ENCODE measurements at regions not wholly inside any gene's neighbourhood (a gene's known extent, or its start where the extent isn't known, plus 50 kb on each side); places are given as distances from the start of the nearest gene placed in this dataset.
"Not testable (repeated sequence)": the region's sequence is repeated elsewhere in the genome, so short reads cannot be mapped to it uniquely, and the experiment has no call there.

GRCh38 chr3:13145131-13145825 is 72.0 kb upstream of the IQSEC1 start:
- H3K27me3 Mint-ChIP-seq (ENCODE audit: low read depth in 3 of 3), result peaks cover 2 to 5% (median 5%) of the 10 kb centered on the region in 3 donors
- DNase-seq, result no peak
- no peak overlapping the region for H3K27ac Mint-ChIP-seq
- H3K36me3 Mint-ChIP-seq, result no peaks in the 10 kb centered on the region
- peaks cover 5 to 9% of the 10 kb centered on the region in 2 donors for H3K4me1 Mint-ChIP-seq
- H3K4me3 Mint-ChIP-seq, result no peak overlapping the region
- no peaks in the 10 kb centered on the region for H3K9me3 Mint-ChIP-seq

DNA sequence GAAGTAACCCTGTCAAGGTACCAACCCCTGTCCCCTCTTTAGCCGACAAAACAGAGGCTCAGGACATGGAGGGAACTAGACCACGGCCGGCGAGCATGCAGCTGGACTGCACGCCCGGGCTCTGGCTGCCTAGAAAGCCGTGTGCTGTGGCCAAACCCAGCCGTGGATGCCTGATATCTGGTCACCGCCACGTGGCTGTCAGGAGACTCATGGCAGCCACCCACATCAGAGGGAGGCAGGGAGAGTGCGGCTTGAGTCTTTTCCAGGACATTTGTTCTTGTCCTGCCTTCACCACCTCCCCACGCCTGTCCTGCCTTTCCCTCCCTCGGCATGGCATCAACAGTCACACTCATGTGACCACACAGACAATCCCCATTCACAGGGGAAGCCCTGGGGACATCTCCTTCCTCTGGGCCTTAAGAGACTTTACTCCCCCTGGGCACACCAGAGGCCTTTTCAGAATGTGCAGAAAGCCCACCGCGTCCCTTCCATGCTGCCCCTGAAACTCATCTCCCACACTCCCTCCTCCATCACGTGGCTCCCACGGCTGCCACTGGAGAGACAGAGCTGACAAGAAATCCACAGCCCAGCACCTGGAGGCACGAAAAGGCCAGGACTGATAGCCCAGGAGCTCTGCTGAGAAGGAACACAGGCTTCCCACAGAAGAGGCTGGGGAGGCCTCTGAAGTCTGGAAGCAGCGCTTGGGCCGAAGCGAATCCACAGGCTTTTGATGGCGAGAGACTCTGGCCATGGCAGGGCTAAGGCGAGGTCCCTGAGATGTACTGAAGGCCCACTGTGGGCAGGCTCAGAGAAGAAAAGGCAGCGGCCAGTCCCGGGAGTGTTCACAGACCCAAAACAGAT is 71.2 kb upstream of the IQSEC1 start:
- Mint-ChIP-seq H3K36me3 (no peaks in the 10 kb centered on the region), H3K27ac (no peak overlapping the region), H3K4me1 (peaks cover 0 to under 1% of the 10 kb centered on the region in 2 donors), H3K9me3 (no peaks in the 10 kb centered on the region), H3K4me3 (no peak overlapping the region), H3K27me3 (ENCODE audit: low read depth in 3 of 3) (peaks cover 5 to 9% (median 6%) of the 10 kb centered on the region in 3 donors)
- no peak for DNase-seq

DNA sequence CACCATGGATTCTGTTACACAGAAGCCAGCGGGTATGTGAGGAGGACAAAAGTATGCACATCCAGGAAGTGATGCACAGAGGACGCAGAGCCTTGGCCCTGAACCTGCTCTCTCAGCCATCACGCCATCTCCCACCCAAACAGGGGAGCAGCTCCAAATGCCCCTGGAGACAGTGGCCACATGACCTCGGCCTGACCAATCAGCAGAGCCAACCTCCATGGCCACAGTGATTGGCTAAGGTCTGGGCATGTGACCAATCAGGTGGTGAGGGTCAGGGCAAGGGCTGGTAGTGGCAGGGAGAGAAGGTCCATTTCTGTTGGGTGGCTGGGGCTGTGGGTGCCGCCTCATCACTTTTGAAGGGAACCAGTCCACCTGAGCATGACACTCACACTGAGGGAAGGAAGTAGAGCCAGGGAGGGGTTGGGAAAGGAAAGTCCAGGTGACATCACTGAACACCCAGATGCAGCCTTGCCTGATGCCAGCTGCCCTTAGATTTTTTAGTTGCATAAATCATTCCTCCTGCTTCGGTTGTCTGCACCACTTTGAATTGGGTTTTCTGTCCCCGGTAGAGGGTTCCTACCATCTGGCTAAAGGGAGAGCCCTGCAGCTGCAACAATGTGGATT is 70.3 kb upstream of the IQSEC1 start:
- no peak overlapping the region for H3K27ac Mint-ChIP-seq
- DNase-seq, result no peak
- no peaks in the 10 kb centered on the region for H3K9me3 Mint-ChIP-seq
- H3K27me3 Mint-ChIP-seq (ENCODE audit: low read depth in 3 of 3), result peaks cover 5 to 9% (median 6%) of the 10 kb centered on the region in 3 donors
- no peak overlapping the region for H3K4me3 Mint-ChIP-seq
- no peaks in the 10 kb centered on the region for H3K4me1 Mint-ChIP-seq
- H3K36me3 Mint-ChIP-seq, result no peaks in the 10 kb centered on the region

GRCh38 chr3:13142552-13143380 is 69.5 kb upstream of the IQSEC1 start:
- Mint-ChIP-seq H3K27ac (no peak overlapping the region), H3K9me3 (no peaks in the 10 kb centered on the region), H3K4me1 (no peaks in the 10 kb centered on the region), H3K36me3 (no peaks in the 10 kb centered on the region), H3K27me3 (ENCODE audit: low read depth in 3 of 3) (peaks cover 5 to 9% (median 7%) of the 10 kb centered on the region in 3 donors), H3K4me3 (no peak overlapping the region)
- DNase-seq, result no peak

GRCh38 chr3:13141991-13142412 is 68.8 kb upstream of the IQSEC1 start:
- no peaks in the 10 kb centered on the region for H3K4me1 Mint-ChIP-seq
- H3K4me3 Mint-ChIP-seq, result no peak overlapping the region
- DNase-seq, result peak in 1 of 3 donors; percentile 19
- no peak overlapping the region for H3K27ac Mint-ChIP-seq
- peaks cover 7 to 9% (median 8%) of the 10 kb centered on the region in 3 donors for H3K27me3 Mint-ChIP-seq (ENCODE audit: low read depth in 3 of 3)
- H3K36me3 Mint-ChIP-seq, result no peaks in the 10 kb centered on the region
- H3K9me3 Mint-ChIP-seq, result no peaks in the 10 kb centered on the region

GRCh38 chr3:13141183-13141582 is 68.0 kb upstream of the IQSEC1 start:
- no peak overlapping the region for H3K4me3 Mint-ChIP-seq
- DNase-seq, result no peak
- no peaks in the 10 kb centered on the region for H3K4me1 Mint-ChIP-seq
- H3K27me3 Mint-ChIP-seq (ENCODE audit: low read depth in 3 of 3), result peaks cover 5 to 9% (median 6%) of the 10 kb centered on the region in 3 donors
- no peaks in the 10 kb centered on the region for H3K36me3 Mint-ChIP-seq
- H3K27ac Mint-ChIP-seq, result no peak overlapping the region
- H3K9me3 Mint-ChIP-seq, result no peaks in the 10 kb centered on the region

- Mint-ChIP-seq H3K27me3 (ENCODE audit: low read depth in 3 of 3) (peaks cover 5 to 9% (median 5%) of the 10 kb centered on the region in 3 donors), H3K36me3 (no peaks in the 10 kb centered on the region), H3K4me3 (no peak overlapping the region), H3K9me3 (no peaks in the 10 kb centered on the region), H3K27ac (no peak overlapping the region), H3K4me1 (no peaks in the 10 kb centered on the region)
- DNase-seq, result no peak
These were observed 67.4 kb upstream of the IQSEC1 start for GRCh38 chr3:13140596-13140995.

GRCh38 chr3:13139471-13140065 is 66.3 kb upstream of the IQSEC1 start:
- Mint-ChIP-seq H3K36me3 (no peaks in the 10 kb centered on the region), H3K4me1 (no peaks in the 10 kb centered on the region), H3K4me3 (no peak overlapping the region), H3K9me3 (no peaks in the 10 kb centered on the region), H3K27me3 (ENCODE audit: low read depth in 3 of 3) (peaks cover 5 to 9% (median 5%) of the 10 kb centered on the region in 3 donors), H3K27ac (no peak overlapping the region)
- DNase-seq, result no peak

GRCh38 chr3:13138833-13139145 is 65.6 kb upstream of the IQSEC1 start:
- Mint-ChIP-seq H3K4me3 (no peak overlapping the region), H3K36me3 (no peaks in the 10 kb centered on the region), H3K27ac (no peak overlapping the region), H3K9me3 (no peaks in the 10 kb centered on the region), H3K4me1 (no peaks in the 10 kb centered on the region), H3K27me3 (ENCODE audit: low read depth in 3 of 3) (peaks cover 4 to 7% (median 5%) of the 10 kb centered on the region in 3 donors)
- no peak for DNase-seq

GRCh38 chr3:13137941-13138832 is 65.0 kb upstream of the IQSEC1 start:
- no peaks in the 10 kb centered on the region for H3K36me3 Mint-ChIP-seq
- H3K9me3 Mint-ChIP-seq, result no peaks in the 10 kb centered on the region
- no peaks in the 10 kb centered on the region for H3K4me1 Mint-ChIP-seq
- no peak overlapping the region for H3K27ac Mint-ChIP-seq
- no peak overlapping the region for H3K4me3 Mint-ChIP-seq
- no peak for DNase-seq
- peaks cover 2 to 9% (median 8%) of the 10 kb centered on the region in 3 donors for H3K27me3 Mint-ChIP-seq (ENCODE audit: low read depth in 3 of 3)

GRCh38 chr3:13136848-13137247 is 63.6 kb upstream of the IQSEC1 start:
- not testable (repeated sequence) for H3K27ac Mint-ChIP-seq, H3K4me1 Mint-ChIP-seq, H3K4me3 Mint-ChIP-seq, H3K9me3 Mint-ChIP-seq, DNase-seq, H3K36me3 Mint-ChIP-seq
- peaks cover 2 to 11% (median 9%) of the 10 kb centered on the region in 3 donors for H3K27me3 Mint-ChIP-seq (ENCODE audit: low read depth in 3 of 3)

DNA sequence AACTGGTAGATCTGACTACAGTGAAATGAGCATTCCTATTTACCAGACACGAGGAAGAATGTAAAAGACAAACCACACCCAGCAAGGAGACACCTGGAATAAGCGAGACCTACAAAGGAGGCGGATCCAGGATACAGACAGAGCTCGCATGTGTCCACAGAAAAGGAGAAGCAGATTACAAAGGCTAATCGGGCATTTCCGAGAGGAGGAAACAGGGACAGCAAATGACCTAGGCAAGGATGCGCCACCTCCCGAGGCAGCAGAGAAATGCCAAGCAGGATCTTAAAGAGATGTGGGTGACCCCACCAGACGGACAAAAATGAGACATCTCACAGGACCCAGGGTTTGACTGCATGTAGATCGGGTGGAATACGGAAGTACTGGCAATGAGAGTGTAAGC is 63.2 kb upstream of the IQSEC1 start:
- Mint-ChIP-seq H3K27me3 (ENCODE audit: low read depth in 3 of 3) (peaks cover 2 to 11% (median 9%) of the 10 kb centered on the region in 3 donors), H3K4me3 (no peak overlapping the region), H3K36me3 (peaks cover 0 to 3% (median 0%) of the 10 kb centered on the region in 3 donors), H3K9me3 (no peaks in the 10 kb centered on the region), H3K27ac (no peak overlapping the region), H3K4me1 (no peaks in the 10 kb centered on the region)
- no peak for DNase-seq

Measured in immature natural killer cell (primary cell).